ENCODE measurements at regions not wholly inside any gene's neighbourhood (a gene's known extent, or its start where the extent isn't known, plus 50 kb on each side); places are given as distances from the start of the nearest gene placed in this dataset.

DNA sequence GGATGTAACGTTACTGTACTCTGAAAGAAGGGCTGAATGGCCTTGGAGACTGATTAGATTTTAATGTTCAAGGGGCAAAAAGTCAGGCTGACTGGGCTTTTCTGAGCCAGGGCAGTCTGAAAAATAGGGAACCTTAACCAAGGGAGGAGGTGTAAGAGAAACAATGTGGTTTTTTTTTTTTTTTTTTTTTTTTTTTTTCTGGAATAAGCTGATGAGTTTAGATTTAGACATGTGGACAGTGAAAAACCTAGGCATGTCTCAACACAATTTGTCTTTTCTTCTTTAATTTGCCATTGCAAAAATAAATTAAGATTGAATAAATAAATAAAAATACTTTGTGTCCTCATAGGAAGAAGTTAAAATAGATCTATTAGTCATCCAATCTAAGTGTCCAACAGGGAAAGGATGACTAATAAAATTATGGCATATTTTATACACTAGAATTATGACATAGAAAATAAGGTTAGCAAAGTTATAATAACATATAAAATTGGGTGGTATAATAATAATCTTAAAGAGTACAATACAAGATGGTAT, 237.6 kb upstream of the TRIB2 start:
- H2AFZ ChIP-seq (ENCODE audit: low read depth, low read length, poor library complexity, severe bottlenecking) = no peak overlapping the region
- H3K4me3 ChIP-seq (replicated peaks in 1 of 2; ENCODE audit: low read depth in 1 of 2, low read length in 2 of 2) = no peak overlapping the region
- ChIA-PET POLR2A (no interaction called here), RAD21 (ENCODE audit: low non-redundant PET in 1 of 2, low total read pairs in 2 of 2, uncharacterized antibody in 2 of 2, unreplicated experiment in 2 of 2) (no interaction called here), CTCF (no interaction called here)
- H3K9me2 ChIP-seq (ENCODE audit: insufficient read depth) = no peaks in the 10 kb centered on the region
- H3K9me3 ChIP-seq (ENCODE audit: control insufficient read depth in 1 of 2, insufficient read depth in 1 of 2, low read depth in 1 of 2, low read length in 2 of 2) = no peaks in the 10 kb centered on the region
- H3K79me2 ChIP-seq (ENCODE audit: insufficient read depth, low read length) = no peaks in the 10 kb centered on the region
- TF ChIP-seq SIN3A (IDR thresholded peaks at IDR 0.05; ENCODE audit: low read depth) (no peak), TCF7L2 (IDR thresholded peaks at IDR 0.05; ENCODE audit: borderline replicate concordance, extremely low read depth, insufficient read depth, insufficient read length) (no peak), SRF (IDR thresholded peaks at IDR 0.05; ENCODE audit: low read depth) (no peak), ZFX (IDR thresholded peaks at IDR 0.05) (no peak), ZNF274 (IDR thresholded peaks at IDR 0.05; ENCODE audit: low read depth, low read length) (no peak), EZH2 (IDR thresholded peaks at IDR 0.05) (no peak)
- TF ChIP-seq, protein P1, sequence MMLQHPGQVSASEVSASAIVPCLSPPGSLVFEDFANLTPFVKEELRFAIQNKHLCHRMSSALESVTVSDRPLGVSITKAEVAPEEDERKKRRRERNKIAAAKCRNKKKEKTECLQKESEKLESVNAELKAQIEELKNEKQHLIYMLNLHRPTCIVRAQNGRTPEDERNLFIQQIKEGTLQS (IDR thresholded peaks at IDR 0.05) = no peak
- no peaks in the 10 kb centered on the region for H3K27me3 ChIP-seq (ENCODE audit: insufficient read depth, low read length)
- H3K9ac ChIP-seq (ENCODE audit: low read length) = no peak overlapping the region
- no peaks in the 10 kb centered on the region for H3K4me1 ChIP-seq (ENCODE audit: control insufficient read depth in 1 of 2, insufficient read depth in 2 of 2, low read length in 2 of 2)
- intact Hi-C loops (cut with micrococcal nuclease) = no loop called here
- H3K27ac ChIP-seq (ENCODE audit: low read depth, low read length) = no peak overlapping the region
- DNase-seq (ENCODE audit: low read depth, low spot score) (no peak), ATAC-seq (no peak)
- H3K4me2 ChIP-seq (ENCODE audit: low read length) = no peak overlapping the region
- no peaks in the 10 kb centered on the region for H3K36me3 ChIP-seq (ENCODE audit: control insufficient read depth in 1 of 2, insufficient read depth in 2 of 2, low read length in 2 of 2)
- no TSS peak for BruUV-seq (replicated peaks)
- no peaks in the 10 kb centered on the region for H4K20me1 ChIP-seq (ENCODE audit: insufficient read depth)

DNA sequence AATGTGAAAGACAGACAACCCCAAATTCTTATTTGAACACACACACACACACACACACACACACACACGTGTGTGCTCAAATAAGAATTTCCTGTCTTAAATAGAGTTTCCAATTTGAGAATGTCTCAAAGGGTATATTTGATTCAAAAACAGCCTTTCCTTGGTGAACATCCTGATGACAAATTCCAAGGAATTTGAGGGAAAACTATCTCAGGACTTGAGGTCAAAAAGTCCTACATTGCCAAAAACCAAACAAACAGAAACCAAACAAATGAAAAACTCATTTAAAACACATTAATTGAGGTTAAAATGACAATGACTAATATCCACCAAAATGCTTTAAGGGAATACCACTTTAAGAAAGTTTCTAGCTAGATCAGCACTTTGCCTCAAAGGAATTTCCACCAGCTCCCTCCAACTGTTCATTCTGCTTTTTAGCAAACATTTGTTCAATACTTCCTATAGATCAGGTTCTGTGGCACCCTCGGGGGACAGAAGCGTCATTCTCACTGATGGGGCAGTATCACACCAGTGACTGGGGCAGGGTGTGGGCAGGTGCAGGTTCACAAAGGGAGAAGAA, 232.1 kb upstream of the TRIB2 start:
- intact Hi-C loops (cut with micrococcal nuclease) = no loop called here
- Histone ChIP-seq H3K4me2 (ENCODE audit: low read length) (no peak overlapping the region), H3K36me3 (ENCODE audit: control insufficient read depth in 1 of 2, insufficient read depth in 2 of 2, low read length in 2 of 2) (no peaks in the 10 kb centered on the region), H3K79me2 (ENCODE audit: insufficient read depth, low read length) (no peaks in the 10 kb centered on the region), H3K9ac (ENCODE audit: low read length) (no peak overlapping the region), H3K9me2 (ENCODE audit: insufficient read depth) (no peaks in the 10 kb centered on the region), H2AFZ (ENCODE audit: low read depth, low read length, poor library complexity, severe bottlenecking) (no peak overlapping the region), H3K4me3 (replicated peaks in 1 of 2; ENCODE audit: low read depth in 1 of 2, low read length in 2 of 2) (no peak overlapping the region), H3K4me1 (ENCODE audit: control insufficient read depth in 1 of 2, insufficient read depth in 2 of 2, low read length in 2 of 2) (peaks cover 0 to 8% of the 10 kb centered on the region in 2 experiments; a peak in 2 of 4 replicates), H3K9me3 (ENCODE audit: control insufficient read depth in 1 of 2, insufficient read depth in 1 of 2, low read depth in 1 of 2, low read length in 2 of 2) (no peaks in the 10 kb centered on the region), H3K27me3 (ENCODE audit: insufficient read depth, low read length) (no peaks in the 10 kb centered on the region), H3K27ac (ENCODE audit: low read depth, low read length) (no peak overlapping the region), H4K20me1 (ENCODE audit: insufficient read depth) (no peaks in the 10 kb centered on the region)
- no TSS peak for BruUV-seq (replicated peaks)
- RAD21 ChIA-PET (ENCODE audit: low non-redundant PET in 1 of 2, low total read pairs in 2 of 2, uncharacterized antibody in 2 of 2, unreplicated experiment in 2 of 2) = no interaction called here
- TF ChIP-seq, protein P2, sequence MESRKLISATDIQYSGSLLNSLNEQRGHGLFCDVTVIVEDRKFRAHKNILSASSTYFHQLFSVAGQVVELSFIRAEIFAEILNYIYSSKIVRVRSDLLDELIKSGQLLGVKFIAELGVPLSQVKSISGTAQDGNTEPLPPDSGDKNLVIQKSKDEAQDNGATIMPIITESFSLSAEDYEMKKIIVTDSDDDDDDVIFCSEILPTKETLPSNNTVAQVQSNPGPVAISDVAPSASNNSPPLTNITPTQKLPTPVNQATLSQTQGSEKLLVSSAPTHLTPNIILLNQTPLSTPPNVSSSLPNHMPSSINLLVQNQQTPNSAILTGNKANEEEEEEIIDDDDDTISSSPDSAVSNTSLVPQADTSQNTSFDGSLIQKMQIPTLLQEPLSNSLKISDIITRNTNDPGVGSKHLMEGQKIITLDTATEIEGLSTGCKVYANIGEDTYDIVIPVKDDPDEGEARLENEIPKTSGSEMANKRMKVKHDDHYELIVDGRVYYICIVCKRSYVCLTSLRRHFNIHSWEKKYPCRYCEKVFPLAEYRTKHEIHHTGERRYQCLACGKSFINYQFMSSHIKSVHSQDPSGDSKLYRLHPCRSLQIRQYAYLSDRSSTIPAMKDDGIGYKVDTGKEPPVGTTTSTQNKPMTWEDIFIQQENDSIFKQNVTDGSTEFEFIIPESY (IDR thresholded peaks at IDR 0.05; ENCODE audit: extremely low read depth, insufficient replicate concordance, low read length) = no peak
- POLR2A ChIA-PET = no interaction called here
- CTCF ChIA-PET = no interaction called here
- DNase-seq (ENCODE audit: low read depth, low spot score) (no peak), ATAC-seq (no peak)
